Pons (tissue), 1 donor: ENCODE measurements at regions not wholly inside any gene's neighbourhood (a gene's known extent, or its start where the extent isn't known, plus 50 kb on each side); places are given as distances from the start of the nearest gene placed in this dataset.
A peak's percentile ranks its signal among the peaks of the same experiment; 100 is the strongest.

Experiments
- DNase-seq: peaks from one replicate; pipeline ENCODE4 v3.0.0-alpha.2; 2016; ENCODE audit warnings: low spot score

GRCh38 chr13:94968757-94969086, 256.4 kb upstream of the SOX21 start:
- DNase-seq, result no peak

- DNase-seq, result peak; percentile 21
Observed at GRCh38 chr13:94968040-94968756, 255.9 kb upstream of the SOX21 start.

GRCh38 chr13:94967183-94968039, 255.1 kb upstream of the SOX21 start:
- DNase-seq, result no peak

- no peak for DNase-seq
Observed at GRCh38 chr13:94966422-94966955, 254.1 kb upstream of the SOX21 start.

- peak; percentile 51 for DNase-seq
Observed at GRCh38 chr13:94959626-94960025, 247.3 kb upstream of the SOX21 start.

- peak; percentile 62 for DNase-seq
Observed at GRCh38 chr13:94956417-94957110, 244.2 kb upstream of the SOX21 start.

GRCh38 chr13:94952787-94953186, 240.4 kb upstream of the SOX21 start:
- no peak for DNase-seq

DNA sequence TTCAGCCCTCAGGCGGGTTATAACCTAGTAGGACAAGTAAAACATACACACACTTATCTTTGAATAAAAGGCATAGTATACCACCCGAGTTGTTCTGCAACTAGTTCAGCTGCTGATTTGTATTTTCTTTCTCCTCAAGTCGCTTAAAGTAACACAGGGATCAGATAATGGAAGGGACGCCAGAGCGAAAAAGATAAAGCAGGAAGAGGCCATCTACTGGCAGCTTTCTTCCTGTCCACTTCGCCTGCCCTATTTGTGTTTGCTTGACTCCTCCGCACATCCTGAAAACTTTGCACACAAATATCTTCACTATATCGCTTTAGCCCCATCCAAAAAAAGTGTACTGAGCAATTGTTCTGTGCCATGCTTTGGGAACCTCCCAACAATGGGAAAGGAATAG, 238.0 kb upstream of the SOX21 start:
- peak; percentile 61 for DNase-seq

DNA sequence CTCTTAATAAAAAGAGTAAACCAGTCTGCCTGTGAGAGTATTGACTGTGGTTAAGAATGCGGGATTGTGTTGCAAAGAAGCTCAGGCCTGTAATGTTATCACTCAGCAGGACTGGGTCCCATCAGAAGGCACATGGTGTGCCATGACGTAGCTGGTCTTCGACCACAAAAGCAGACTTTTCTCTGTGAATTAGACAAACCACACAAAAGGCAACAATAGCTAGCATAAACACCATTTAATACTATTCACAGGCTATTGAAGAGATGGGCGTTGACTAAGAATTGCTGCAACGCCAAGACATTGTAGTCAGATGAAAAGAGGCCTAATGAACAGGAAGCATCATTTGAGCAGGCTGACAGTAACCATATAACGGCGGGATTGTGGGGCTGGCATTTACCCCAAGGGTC, 235.6 kb upstream of the SOX21 start:
- DNase-seq, result peak; percentile 75

- DNase-seq, result no peak
Observed at GRCh38 chr13:94947392-94947791, 235.0 kb upstream of the SOX21 start.

DNA sequence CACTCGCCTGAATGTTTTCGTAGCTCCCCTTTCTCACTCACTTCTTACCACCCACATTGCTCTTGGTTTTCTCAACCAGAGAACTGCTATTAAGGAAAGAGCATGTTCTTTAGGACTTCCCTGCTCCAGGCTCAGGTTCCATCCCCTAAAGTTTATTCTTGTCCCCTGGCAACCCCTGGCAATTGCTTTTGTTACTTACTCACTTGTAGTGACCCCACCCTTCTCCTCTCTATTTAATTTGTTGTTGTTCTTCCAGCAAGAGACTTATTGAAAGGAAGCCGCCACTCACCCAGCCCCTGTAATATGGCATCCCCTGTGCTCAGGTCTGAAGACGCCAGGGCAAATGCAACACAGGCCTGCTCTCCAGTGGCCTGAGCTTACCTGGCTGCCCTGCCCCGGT, 233.7 kb upstream of the SOX21 start:
- DNase-seq, result no peak

GRCh38 chr13:94938124-94938523, 225.8 kb upstream of the SOX21 start:
- DNase-seq, result no peak

DNA sequence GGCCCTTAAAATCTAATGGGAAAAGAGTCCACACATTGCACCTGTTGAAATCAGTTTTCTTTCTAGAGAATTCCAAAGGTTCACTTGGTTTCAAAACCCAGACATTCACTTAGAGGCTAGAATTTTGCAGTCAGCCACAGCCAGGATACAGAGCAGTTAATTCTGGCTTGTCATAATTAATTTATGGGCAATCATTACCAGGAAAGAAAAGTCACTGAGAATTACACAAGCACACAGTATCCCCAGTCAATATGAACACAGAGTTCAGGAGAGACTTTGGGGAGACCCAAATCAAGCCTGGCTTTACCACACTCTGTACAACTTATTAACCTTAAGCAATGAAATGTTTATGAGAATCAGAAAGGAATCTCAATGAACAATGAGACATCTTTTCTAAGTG, 224.3 kb upstream of the SOX21 start:
- no peak for DNase-seq

GRCh38 chr13:94933936-94934335, 221.6 kb upstream of the SOX21 start:
- DNase-seq, result no peak

DNA sequence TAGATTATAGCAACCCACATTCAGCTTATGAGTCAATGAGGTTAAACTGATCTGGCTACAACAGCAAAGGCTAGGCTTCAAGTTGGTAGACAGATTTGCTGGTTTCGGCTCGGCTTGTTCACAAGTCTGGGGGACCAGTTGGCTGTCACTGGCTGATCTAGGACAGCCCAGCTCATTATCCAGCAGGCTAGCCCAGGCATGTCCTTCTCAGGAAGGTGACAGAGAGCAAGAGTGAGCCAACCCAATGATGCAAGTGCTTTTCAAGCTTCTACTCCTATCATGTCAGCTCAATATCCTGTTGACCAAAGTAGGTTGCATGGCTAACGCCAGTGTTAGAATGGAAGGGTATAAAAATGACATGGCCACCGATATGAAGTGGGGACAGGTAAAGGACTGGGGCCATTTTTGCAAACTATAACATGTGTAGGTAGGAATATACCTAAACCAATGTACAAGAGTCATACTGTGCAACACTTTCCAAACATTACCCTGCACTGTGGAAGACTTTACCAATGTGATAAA, 220.9 kb upstream of the SOX21 start:
- DNase-seq, result no peak

DNA sequence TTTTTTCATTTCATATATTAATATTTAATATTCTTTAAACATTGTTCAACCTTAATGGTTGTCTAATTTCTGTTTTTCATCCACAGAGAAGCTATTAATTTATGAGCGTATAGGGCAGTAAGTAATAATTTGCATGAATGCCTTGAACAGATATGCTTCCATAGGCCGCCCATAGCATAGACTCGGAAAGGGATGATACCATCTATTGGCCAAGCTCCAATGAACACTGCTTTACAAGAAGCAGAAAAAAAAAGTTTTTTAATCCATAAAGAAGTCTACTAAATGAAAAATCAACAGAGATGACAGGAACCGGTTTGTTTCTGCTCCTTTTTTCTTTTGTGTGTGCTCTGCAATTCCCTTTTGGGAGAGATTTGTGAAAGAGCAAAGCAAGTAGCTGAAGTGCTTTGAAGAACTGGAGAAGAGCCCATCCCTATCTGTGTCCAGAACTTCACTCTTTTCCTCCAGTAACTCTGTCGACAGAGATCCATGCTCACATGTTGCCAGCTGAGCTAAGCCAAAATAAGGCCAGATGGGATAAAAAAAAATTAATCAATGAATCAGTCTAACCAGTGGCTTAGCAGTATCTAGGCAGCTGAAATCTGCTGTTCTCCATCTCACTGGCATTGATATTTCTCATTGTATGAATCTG, 215.9 kb upstream of the SOX21 start:
- no peak for DNase-seq

- no peak for DNase-seq
Observed at GRCh38 chr13:94925263-94925662, 212.9 kb upstream of the SOX21 start.

DNA sequence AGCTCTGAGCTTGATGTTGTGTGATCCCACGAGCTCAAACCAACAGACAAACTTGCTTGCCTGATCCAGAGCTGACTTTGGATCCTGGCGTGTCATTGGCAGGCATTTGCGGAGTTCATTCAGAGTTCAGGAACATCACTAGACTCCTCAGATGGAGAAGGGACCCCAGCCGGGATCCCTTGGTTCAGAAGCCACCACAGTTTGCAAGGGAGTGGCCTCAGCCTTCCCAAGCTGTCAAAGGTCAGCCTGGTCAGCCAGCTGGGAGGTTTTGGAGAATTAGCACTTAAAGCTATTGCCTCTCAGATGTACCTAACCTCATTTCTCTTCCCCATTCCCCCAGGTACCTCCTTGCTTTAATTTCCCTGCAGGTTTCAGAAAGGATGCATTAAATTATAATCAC, 208.8 kb upstream of the SOX21 start:
- DNase-seq, result no peak

DNA sequence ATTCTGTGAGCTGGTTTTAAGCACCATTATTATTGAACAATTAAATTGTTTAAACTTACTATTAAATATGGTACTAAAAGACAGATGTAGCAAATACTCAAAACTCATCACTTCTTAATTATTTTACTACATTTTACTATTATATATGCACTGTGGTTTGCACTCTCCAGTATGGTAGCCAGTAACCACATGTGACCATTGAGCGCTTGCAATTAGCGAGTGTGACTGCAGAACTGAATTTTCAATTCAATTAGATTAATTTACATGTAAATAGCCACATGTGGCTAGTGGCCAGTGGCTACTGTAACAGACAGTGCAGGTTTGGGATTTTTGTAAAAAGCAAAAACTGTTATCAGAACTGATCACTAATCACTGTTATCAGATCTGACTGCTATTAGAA, 208.2 kb upstream of the SOX21 start:
- DNase-seq, result no peak

- no peak for DNase-seq
Observed at GRCh38 chr13:94917824-94918223, 205.5 kb upstream of the SOX21 start.

- no peak for DNase-seq
Observed at GRCh38 chr13:94914895-94915294, 202.6 kb upstream of the SOX21 start.

DNA sequence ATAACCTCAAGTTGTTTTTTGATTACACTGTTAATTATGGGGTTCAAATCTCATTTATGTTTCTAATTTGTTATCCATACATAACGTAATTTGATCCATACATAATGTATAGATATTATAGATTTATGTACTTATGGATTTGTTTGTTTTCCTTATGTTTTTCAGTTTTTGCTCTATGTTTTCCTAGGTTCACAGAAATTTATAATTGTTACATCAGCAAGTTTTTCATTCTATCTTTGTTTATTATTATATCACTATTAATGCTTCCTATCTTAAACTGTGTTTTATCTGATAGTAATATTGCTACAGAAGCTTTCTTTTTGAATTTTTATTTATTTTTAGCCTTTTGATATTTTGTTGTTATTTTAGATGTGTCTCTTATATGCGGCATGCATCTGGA, 194.3 kb upstream of the SOX21 start:
- no peak for DNase-seq
